GM21576 (cell line): ENCODE measurements at regions not wholly inside any gene's neighbourhood (a gene's known extent, or its start where the extent isn't known, plus 50 kb on each side); places are given as distances from the start of the nearest gene placed in this dataset.
"Not testable (repeated sequence)": the region's sequence is repeated elsewhere in the genome, so short reads cannot be mapped to it uniquely, and the experiment has no call there.

Experiments
- ATAC-seq: cut with Tn5 transposase; IDR thresholded peaks from one replicate; pipeline ENCODE4 v1.9.1; 2021; ENCODE audit warnings: mild to moderate bottlenecking, moderate library complexity; ENCODE audit not compliant: unreplicated experiment

DNA sequence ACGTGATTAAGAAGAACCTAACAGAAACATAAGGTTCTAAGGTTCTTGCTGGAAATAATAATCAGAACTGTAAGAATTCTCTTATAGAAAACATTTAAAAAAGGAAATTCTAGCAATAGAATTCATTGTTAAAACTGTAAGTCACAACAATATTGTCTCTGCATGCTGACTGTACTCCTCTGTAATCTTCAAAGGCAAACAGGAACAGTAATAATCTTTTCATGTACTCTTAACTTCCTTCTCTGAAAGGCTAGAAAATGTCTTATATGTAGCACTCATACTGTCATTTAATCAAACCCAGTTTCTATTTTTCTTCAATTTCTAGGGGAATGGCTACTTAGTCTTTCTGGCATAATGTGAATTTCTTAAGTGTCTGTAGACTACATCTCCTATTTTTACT lies 103.5 kb upstream of the AGAP9 start:
- not testable (repeated sequence) for ATAC-seq

DNA sequence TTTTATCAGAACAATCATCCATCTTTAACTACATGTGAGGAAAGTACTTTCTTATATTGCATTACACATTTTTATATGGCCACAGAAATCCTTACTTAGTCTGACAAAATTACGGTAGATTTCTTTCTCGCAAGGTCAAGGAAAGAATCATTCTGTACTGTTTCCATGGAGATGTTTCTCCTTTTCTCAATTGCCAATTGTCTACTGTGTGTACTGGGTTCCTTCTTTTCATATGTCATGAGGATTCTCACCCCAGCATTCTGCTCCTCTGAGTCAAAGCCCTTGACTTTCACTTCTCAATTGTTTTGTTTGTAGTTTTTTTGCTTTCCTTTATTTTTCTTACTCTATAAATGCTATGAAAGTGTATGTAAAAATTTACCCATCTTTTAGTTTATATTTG lies 99.3 kb upstream of the AGAP9 start:
- ATAC-seq = not testable (repeated sequence)

GRCh38 chr10:47619300-47620012 lies 96.0 kb upstream of the AGAP9 start:
- ATAC-seq = not testable (repeated sequence)

DNA sequence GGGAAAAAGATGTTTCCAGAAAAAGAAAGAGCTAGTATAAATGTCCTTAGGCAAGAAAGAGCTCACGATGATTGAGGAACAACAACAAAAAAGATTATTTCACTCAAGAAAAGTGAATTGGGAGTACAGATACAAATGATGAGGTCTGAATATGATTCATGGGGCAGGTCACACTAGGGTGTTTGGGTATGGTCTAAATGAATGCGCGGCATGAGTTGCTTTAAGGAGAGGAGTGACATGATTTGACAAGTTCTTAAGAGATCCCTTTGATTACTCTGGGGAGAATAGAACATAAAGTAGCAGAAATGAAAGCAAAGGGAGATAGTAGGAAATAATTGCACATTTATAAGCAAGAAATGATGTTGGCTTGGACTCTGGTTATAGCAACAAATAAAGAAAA lies 85.9 kb upstream of the AGAP9 start:
- not testable (repeated sequence) for ATAC-seq

DNA sequence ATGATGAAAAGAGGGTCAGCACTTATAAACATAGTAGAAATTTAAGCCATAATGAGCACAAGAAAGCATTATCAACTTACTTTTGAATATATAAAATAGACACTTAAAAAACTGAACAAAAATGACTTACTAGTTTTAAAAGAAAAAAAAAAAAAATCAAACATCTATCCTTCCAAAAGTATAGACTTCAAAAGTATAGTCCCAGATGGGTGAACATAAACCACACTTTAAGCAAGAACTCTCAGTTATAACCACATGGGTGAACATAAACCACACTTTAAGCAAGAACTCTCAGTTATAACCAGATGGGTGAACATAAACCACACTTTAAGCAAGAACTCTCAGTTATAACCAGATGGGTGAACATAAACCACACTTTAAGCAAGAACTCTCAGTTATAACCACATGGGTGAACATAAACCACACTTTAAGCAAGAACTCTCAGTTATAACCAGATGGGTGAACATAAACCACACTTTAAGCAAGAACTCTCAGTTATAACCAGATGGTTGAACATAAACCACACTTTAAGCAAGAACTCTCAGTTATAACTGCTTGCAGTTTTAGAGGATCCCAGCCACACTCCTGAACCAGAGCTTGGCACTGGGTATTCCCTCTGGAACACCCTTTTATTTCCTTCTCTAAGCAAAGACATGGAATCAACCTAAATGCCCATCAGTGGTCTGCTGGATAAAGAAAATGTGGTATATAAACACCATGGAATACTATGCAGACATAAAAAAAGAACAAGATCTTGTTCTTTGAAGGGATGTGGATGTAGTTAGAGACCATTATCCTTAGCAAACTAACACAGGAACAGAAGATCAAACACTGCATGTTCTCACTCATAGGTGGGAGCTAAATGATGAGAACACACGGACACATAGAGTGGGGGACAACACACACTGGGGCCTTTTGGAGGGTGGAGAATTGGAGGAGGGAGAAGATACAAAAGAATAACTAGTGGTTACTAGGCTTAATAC lies 82.6 kb upstream of the AGAP9 start:
- ATAC-seq = not testable (repeated sequence)

- ATAC-seq = not testable (repeated sequence)
Measured at GRCh38 chr10:47600604-47601003, 77.2 kb upstream of the AGAP9 start.

DNA sequence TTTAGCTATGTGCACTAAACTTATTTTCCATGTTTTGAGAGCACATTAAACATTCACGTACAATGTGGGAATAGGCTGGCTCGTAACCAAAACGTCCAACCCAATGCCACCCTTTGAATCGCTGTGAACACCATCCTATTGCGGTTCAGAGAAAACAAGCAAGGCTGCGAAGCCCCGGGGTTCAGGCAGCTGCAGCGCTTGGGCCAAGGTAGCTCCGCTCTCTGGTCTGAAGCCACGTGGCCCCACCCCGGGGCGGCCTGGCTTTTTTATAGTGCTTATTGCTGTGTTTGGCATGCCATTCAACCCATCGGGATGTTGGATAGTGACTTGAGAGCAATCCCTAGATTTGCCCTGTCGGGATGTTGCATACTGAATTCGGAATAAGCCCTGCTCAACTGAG lies 76.7 kb upstream of the AGAP9 start:
- ATAC-seq = not testable (repeated sequence)

- not testable (repeated sequence) for ATAC-seq
Measured at GRCh38 chr10:47599657-47600056, 76.2 kb upstream of the AGAP9 start.

- ATAC-seq = not testable (repeated sequence)
Measured at GRCh38 chr10:47593805-47594204, 70.4 kb upstream of the AGAP9 start.

GRCh38 chr10:47593129-47593528 lies 69.7 kb upstream of the AGAP9 start:
- not testable (repeated sequence) for ATAC-seq

DNA sequence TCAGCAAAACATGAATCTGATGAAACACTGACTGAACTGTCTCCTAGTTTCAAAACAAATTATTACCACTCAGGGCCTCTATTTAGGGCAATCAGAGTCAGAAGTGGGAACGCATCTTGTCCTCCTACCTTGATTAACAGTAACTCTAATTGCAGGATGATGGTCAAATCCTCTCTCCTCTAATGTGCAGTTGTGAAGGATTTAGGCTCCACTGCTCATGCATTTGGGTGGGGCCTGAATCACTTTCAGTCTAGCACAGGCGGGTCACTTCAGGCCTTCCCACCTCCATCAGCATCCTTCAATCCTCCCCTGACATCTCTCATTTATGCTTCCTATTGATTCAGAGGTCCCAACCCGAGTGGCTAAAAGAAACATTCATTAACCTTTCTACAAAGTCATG lies 67.5 kb upstream of the AGAP9 start:
- ATAC-seq = not testable (repeated sequence)

- ATAC-seq = not testable (repeated sequence)
Measured at GRCh38 chr10:47590534-47590933, 67.1 kb upstream of the AGAP9 start.

- ATAC-seq = not testable (repeated sequence)
Measured at GRCh38 chr10:47582051-47582450, 58.6 kb upstream of the AGAP9 start.

DNA sequence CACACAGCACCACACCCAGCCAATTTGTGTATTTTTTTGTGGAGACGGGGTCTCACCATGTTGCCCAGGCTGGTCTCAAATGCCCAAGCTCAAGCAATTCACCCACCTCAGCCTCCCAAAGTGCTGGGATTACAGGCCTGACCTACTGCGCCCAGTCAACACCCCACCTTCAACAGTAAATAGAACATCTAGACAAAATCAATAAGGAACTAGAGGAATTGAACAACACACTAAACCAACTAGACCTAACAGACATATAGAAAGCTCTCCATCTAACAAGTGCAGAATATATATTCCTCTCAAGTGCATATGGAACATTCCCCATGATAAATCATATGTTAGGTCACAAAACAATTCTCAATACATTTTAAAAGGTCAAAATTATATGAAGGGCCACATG lies 56.6 kb upstream of the AGAP9 start:
- ATAC-seq = not testable (repeated sequence)

DNA sequence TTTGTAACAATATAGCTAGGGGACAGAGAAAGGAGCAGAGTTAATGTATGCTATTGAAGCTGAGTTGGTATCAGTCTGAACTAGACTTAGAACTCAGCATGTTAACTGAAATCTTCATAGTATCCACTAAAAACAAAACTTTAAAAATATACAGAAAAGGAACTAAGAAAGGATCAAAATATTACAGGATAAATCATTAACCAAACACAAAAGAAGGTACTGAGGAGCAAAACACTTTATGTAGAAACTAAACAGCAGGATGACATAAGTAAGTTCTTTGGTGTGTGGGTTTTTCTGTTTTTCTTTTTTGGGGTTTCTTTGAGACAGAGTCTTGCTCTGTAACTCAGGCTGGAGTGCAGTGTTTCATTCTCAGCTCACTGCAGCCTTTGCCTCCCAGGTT lies 55.1 kb upstream of the AGAP9 start:
- ATAC-seq = peak; percentile 93
